Epithelial cell of proximal tubule (primary cell): ENCODE measurements at regions not wholly inside any gene's neighbourhood (a gene's known extent, or its start where the extent isn't known, plus 50 kb on each side); places are given as distances from the start of the nearest gene placed in this dataset.
A peak's percentile ranks its signal among the peaks of the same experiment; 100 is the strongest.

ENCODE experiments used
- DNase-seq: peaks from one replicate; pipeline ENCODE4 v3.0.0-alpha.2; 2011; ENCODE audit warnings: low read depth
- H3K4me3 ChIP-seq: 2 replicates; pipeline ENCODE4 v1.5.1; 2011; ENCODE audit warnings: low read depth, mild to moderate bottlenecking, low read length
- TF ChIP-seq, protein P1 (sequence below): conservative IDR thresholded peaks from 2 replicates; pipeline ENCODE4 v1.5.1; 2012; ENCODE audit warnings: low read depth, mild to moderate bottlenecking, low read length

GRCh38 chr13:37947419-37948140, 78.0 kb upstream of the TRPC4 start:
- TF ChIP-seq, protein P1, sequence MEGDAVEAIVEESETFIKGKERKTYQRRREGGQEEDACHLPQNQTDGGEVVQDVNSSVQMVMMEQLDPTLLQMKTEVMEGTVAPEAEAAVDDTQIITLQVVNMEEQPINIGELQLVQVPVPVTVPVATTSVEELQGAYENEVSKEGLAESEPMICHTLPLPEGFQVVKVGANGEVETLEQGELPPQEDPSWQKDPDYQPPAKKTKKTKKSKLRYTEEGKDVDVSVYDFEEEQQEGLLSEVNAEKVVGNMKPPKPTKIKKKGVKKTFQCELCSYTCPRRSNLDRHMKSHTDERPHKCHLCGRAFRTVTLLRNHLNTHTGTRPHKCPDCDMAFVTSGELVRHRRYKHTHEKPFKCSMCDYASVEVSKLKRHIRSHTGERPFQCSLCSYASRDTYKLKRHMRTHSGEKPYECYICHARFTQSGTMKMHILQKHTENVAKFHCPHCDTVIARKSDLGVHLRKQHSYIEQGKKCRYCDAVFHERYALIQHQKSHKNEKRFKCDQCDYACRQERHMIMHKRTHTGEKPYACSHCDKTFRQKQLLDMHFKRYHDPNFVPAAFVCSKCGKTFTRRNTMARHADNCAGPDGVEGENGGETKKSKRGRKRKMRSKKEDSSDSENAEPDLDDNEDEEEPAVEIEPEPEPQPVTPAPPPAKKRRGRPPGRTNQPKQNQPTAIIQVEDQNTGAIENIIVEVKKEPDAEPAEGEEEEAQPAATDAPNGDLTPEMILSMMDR, result no peak
- no peak for DNase-seq
- H3K4me3 ChIP-seq, result no peak overlapping the region

GRCh38 chr13:37945651-37946575, 76.3 kb upstream of the TRPC4 start:
- TF ChIP-seq, protein P1, result no peak
- no peak overlapping the region for H3K4me3 ChIP-seq
- no peak for DNase-seq

DNA sequence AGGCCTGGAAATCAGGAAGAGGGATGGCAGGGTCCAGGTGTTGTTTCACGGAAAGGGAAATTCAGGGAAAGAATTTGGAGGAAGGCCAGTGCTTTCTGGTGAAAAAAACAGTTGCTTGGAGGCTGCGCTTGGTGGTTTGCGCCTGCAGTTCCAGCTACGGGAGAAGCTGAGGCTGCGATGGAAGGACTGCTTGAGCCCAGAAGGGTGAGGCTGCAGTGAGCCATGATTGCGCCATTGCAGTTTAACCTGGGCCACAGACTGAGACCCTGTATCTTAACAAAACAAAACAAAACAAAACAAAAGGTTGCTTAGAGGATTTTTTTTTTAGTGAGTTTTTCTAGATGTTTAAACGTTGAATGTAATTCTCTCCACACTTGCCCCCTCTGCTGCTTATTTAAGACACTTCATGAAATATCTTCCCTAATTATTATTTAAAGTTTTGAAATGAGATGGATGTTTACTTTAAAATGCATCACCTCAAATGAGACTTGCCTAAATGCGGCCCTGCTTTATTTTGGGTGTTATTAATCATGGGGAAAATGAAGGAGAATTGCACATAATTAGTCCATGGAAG, 75.4 kb upstream of the TRPC4 start:
- no peak overlapping the region for H3K4me3 ChIP-seq
- no peak for DNase-seq
- TF ChIP-seq, protein P1, result peak; percentile 19

DNA sequence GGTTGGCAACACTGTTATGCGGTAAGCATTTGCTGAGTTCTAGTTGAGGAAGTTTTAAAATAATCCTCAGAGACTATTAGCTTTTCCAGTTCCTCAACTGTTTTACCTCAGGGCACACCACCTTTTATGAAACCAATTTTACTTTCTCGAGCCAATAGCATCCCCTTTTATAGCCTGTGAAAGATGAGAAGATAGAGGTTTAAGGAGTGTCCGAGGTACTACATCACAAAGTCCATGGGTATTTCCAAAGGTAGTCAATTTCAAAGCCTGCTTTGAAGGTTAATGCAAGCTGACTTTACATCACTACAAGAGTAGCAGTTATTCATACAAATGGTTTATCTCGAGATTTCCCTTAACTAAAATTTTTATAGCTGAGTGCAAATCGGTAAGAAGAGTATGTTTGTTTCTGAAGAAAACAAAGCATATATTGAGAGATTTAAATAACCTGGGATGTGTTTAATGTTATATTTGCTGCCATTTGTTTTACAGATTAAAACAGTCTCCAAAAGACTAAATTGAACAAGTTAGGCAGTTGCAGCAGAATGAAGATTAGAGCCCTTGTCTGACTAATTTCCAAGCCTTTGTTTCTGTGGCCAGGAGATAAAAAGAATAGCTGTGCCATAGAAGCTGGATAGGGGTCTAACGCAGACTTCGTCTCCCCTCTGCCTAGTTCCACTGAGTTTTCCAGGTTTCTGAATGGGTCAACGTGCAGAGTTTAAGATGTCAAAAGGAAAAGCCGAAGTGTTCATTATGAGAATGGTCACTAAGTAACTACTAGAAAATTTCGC, 74.7 kb upstream of the TRPC4 start:
- no peak for DNase-seq
- no peak overlapping the region for H3K4me3 ChIP-seq
- TF ChIP-seq, protein P1, result no peak

DNA sequence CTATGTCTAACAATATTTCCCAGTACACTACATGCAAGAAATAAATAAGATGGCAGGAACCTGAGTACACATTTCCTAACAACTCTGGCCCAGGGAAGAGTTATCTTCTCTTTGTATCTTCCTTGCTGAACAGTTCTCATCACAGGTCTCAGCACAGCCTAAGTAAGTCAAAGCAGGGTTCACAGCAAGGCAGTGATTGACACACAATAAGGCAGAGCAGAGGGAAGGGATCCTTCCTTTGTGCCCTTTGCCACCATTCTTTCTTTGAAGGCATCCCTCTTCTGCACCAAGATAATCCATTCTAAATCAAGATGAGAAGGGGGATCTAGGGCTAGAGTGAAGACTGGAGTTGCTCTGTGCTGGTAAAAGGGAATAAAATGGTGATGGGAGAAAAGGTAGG, 73.4 kb upstream of the TRPC4 start:
- TF ChIP-seq, protein P1, result no peak
- H3K4me3 ChIP-seq, result no peak overlapping the region
- DNase-seq, result no peak

DNA sequence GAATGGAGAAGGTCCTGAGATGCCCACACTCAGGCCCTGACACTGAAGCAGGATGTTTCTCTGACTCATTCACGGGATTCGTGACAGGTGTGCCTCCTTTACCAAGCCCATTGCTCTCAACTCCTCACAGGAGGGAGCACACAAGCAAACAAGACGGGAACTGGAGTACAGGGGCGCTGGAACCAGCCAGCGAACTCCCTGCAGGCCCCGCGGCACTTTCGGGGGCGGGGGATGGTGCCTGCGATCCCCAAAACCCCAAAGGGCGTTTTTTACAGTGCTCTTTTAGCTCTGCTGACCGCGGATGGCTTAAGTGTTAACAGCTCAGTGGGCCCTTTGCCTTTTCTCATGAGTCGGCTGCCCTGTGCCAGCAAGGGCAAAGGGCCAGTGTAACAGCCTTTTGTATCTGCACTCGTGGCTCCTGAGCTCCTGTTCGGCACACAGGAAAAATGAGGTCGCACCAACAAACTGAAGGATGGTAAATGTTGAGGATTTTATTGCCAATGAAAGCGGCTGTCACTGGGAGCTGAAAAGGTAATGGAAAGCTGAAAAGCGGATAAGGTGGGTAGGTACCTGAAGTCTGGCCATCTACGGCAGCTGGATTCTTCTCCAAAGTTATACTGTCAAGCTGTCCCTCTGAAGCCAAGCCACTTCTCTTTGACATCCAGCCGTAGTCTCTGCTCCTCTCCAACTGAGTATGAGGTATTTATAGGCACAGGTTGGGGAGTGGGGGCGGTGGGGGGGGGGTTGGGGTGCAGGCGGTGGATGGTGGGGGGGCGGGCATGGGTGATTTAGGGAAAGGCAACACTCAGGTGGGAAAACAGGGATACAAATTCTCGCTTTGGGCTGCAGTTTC, 65.0 kb upstream of the TRPC4 start:
- TF ChIP-seq, protein P1, result no peak
- peak overlapping the region; percentile 8 for H3K4me3 ChIP-seq
- DNase-seq, result no peak
